HepG2 (cell line): ENCODE measurements at regions not wholly inside any gene's neighbourhood (a gene's known extent, or its start where the extent isn't known, plus 50 kb on each side); places are given as distances from the start of the nearest gene placed in this dataset.

Experiments
- CHD2 ChIP-seq: IDR thresholded peaks from 2 replicates; pipeline ENCODE4 v1.6.1; 2011; ENCODE audit warnings: low read depth, low read length, improper control_type of control experiment
- ELF1 ChIP-seq: sonication (generic); formaldehyde crosslinking; IDR thresholded peaks from 2 replicates; pipeline ENCODE4 v1.4.0; 2020; ENCODE audit warnings: missing genetic modification reagents
- SMARCE1 ChIP-seq: fragments of 450-650 bp; IDR thresholded peaks from 2 replicates; pipeline ENCODE4 v1.6.1; 2017; ENCODE audit warnings: borderline replicate concordance
- TBL1XR1 ChIP-seq: fragments of 150-350 bp; IDR thresholded peaks from 2 replicates; pipeline ENCODE4 v1.6.1; 2014; ENCODE audit warnings: borderline replicate concordance, low read length; ENCODE audit not compliant: partially characterized antibody
- TEAD3 ChIP-seq: optimal IDR thresholded peaks from 2 replicates; pipeline ENCODE3; 2016; ENCODE audit warnings: borderline replicate concordance
- XBP1 ChIP-seq: sonication (generic); formaldehyde crosslinking; IDR thresholded peaks from 2 replicates; pipeline ENCODE4 v1.5.0; 2020; ENCODE audit warnings: missing genetic modification reagents
- ZBTB21 ChIP-seq: sonication (generic); formaldehyde crosslinking; IDR thresholded peaks from 2 replicates; pipeline ENCODE4 v1.4.0; 2020; ENCODE audit warnings: missing genetic modification reagents
- ZFP41 ChIP-seq: sonication (generic); formaldehyde crosslinking; IDR thresholded peaks from 2 replicates; pipeline ENCODE4 v1.4.0; 2020; ENCODE audit warnings: mild to moderate bottlenecking, missing genetic modification reagents, borderline replicate concordance
- ZKSCAN5 ChIP-seq: sonication (generic); formaldehyde crosslinking; IDR thresholded peaks from 2 replicates; pipeline ENCODE4 v1.5.1; 2020; ENCODE audit warnings: mild to moderate bottlenecking, missing genetic modification reagents
- ZNF232 ChIP-seq: sonication (generic); formaldehyde crosslinking; IDR thresholded peaks from 2 replicates; pipeline ENCODE4 v1.4.0; 2020; ENCODE audit warnings: missing genetic modification reagents, borderline replicate concordance
- ZNF343 ChIP-seq: sonication (generic); formaldehyde crosslinking; IDR thresholded peaks from 2 replicates; pipeline ENCODE4 v1.4.0; 2020; ENCODE audit warnings: mild to moderate bottlenecking, missing genetic modification reagents
- ZNF382 ChIP-seq: sonication (generic); formaldehyde crosslinking; IDR thresholded peaks from 2 replicates; pipeline ENCODE4 v1.5.0; 2020; ENCODE audit warnings: missing genetic modification reagents, mild to moderate bottlenecking, borderline replicate concordance
- ZNF749 ChIP-seq: sonication (generic); formaldehyde crosslinking; IDR thresholded peaks from 2 replicates; pipeline ENCODE4 v1.8.0; 2022; ENCODE audit warnings: mild to moderate bottlenecking, missing genetic modification reagents, moderate library complexity, borderline replicate concordance
- ZNF761 ChIP-seq: sonication (generic); formaldehyde crosslinking; conservative IDR thresholded peaks from 2 replicates; pipeline ENCODE4 v1.4.0; 2020; ENCODE audit warnings: mild to moderate bottlenecking, missing genetic modification reagents
- ZSCAN31 ChIP-seq: sonication (generic); formaldehyde crosslinking; IDR thresholded peaks from 2 replicates; pipeline ENCODE4 v1.5.0; 2020; ENCODE audit warnings: low read depth, mild to moderate bottlenecking, missing genetic modification reagents
- TF ChIP-seq, protein P1 (sequence below), 2 experiments: sonication (generic) in 1 of 2; formaldehyde crosslinking in 1 of 2; IDR thresholded peaks; 2 replicates each; pipeline versions ENCODE4 v1.4.0 to v1.6.1; 2016 to 2020; ENCODE audit warnings: borderline replicate concordance in 1 of 2, low read depth in 1 of 2, mild to moderate bottlenecking in 1 of 2, missing genetic modification reagents in 1 of 2
- TF ChIP-seq, protein P2 (sequence below): sonication (generic); formaldehyde crosslinking; IDR thresholded peaks from 2 replicates; pipeline ENCODE4 v1.4.0; 2020; ENCODE audit warnings: mild to moderate bottlenecking, missing genetic modification reagents
- TF ChIP-seq, protein P3 (sequence below): sonication (generic); formaldehyde crosslinking; IDR thresholded peaks from 2 replicates; pipeline ENCODE4 v1.8.1; 2023; ENCODE audit warnings: mild to moderate bottlenecking, moderate library complexity, missing genetic modification reagents
- TF ChIP-seq, protein P4 (sequence below): sonication (generic); formaldehyde crosslinking; IDR thresholded peaks from 2 replicates; pipeline ENCODE4 v1.5.1; 2020; ENCODE audit warnings: missing genetic modification reagents, mild to moderate bottlenecking, borderline replicate concordance
- TF ChIP-seq, protein P5 (sequence below): sonication (generic); formaldehyde crosslinking; IDR thresholded peaks from 2 replicates; pipeline ENCODE4 v1.5.0; 2020; ENCODE audit warnings: missing genetic modification reagents, mild to moderate bottlenecking, borderline replicate concordance

DNA sequence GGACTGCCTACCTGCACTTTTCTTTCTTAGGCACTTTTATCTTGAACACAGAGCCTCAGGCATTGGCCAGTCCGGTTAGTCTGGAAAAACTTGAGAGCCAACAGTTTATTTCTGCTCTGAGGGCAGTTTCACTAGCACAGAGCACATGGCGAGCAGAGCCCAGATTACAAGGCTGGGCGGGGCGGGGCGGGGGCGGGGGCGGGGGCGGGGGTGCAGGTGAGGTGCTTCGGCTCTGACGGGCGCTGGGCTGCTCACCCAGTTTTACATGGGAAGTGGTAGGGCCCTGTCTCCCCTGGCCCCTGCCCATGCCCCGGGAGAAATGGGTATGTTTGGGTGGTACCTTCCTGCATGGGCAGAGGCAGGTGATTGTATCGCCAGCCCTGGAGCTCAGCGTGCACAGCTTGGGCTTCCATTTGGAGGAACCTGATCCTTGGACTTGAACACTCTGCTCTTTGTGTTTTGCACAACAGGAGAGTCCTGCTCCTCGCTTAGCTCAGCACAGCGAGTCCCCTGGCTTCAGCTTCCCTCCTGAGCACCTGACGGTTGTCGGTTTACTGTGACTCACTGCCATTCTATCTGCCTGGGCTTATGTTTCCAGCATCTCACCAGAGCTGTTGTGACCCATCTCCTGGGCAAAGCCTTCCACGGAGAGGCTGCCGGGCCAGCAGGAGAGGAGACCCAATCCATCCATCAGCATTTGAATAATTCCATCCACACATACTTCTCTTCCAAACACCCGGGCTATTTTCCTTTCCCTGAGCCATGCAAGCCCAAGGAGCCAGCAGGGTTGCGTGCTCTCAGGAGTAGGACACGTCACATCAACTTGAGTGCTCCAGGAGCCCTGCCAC, 108.5 kb downstream of the ARF6 start (continued):
- TF ChIP-seq, protein P1, sequence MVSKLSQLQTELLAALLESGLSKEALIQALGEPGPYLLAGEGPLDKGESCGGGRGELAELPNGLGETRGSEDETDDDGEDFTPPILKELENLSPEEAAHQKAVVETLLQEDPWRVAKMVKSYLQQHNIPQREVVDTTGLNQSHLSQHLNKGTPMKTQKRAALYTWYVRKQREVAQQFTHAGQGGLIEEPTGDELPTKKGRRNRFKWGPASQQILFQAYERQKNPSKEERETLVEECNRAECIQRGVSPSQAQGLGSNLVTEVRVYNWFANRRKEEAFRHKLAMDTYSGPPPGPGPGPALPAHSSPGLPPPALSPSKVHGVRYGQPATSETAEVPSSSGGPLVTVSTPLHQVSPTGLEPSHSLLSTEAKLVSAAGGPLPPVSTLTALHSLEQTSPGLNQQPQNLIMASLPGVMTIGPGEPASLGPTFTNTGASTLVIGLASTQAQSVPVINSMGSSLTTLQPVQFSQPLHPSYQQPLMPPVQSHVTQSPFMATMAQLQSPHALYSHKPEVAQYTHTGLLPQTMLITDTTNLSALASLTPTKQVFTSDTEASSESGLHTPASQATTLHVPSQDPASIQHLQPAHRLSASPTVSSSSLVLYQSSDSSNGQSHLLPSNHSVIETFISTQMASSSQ (IDR thresholded peaks at IDR 0.05; ENCODE audit: low read depth) = no peak
- TF ChIP-seq, protein P1 (CRISPR knock-in tag; IDR thresholded peaks at IDR 0.05; ENCODE audit: borderline replicate concordance) = peak; percentile 34; the same call in 1 of the 2 replicates
- TF ChIP-seq, protein P2, sequence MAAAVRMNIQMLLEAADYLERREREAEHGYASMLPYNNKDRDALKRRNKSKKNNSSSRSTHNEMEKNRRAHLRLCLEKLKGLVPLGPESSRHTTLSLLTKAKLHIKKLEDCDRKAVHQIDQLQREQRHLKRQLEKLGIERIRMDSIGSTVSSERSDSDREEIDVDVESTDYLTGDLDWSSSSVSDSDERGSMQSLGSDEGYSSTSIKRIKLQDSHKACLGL (CRISPR knock-in tag) = no peak
- TF ChIP-seq, protein P3, sequence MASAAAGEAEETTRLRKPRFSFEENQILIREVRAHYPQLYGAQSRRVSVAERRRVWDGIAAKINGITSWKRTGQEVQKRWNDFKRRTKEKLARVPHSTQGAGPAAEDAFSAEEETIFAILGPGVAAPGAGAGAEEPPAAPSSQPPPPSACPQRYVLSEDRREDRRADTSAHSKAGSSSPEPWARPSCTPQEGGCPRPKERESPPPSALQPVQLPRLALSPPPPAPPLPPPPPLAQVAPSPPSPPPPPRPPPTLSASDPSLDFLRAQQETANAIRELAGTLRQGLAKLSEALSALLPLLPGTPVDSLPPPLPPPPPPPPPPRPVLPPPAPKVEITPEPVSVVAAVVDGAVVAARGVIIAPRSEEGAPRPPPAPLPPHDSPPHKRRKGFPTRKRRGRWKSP = peak; percentile 60; the same call in 1 of the 2 replicates
- TF ChIP-seq CHD2 (no peak), ZNF343 (CRISPR knock-in tag) (no peak), ZKSCAN5 (CRISPR knock-in tag) (no peak), ZNF749 (CRISPR knock-in tag) (no peak), ZNF232 (CRISPR knock-in tag) (no peak), XBP1 (CRISPR knock-in tag) (0 out of 2 replicates have a peak, but pooled peaks have one; percentile 27), ZSCAN31 (CRISPR knock-in tag) (peak; percentile 53; the same call in 1 of the 2 replicates), ZFP41 (no peak), TEAD3 (CRISPR knock-in tag) (peak; percentile 38), ZNF382 (no peak), ELF1 (CRISPR knock-in tag) (no peak), TBL1XR1 (no peak), SMARCE1 (no peak), ZBTB21 (no peak), ZNF761 (no peak)
- TF ChIP-seq, protein P4, sequence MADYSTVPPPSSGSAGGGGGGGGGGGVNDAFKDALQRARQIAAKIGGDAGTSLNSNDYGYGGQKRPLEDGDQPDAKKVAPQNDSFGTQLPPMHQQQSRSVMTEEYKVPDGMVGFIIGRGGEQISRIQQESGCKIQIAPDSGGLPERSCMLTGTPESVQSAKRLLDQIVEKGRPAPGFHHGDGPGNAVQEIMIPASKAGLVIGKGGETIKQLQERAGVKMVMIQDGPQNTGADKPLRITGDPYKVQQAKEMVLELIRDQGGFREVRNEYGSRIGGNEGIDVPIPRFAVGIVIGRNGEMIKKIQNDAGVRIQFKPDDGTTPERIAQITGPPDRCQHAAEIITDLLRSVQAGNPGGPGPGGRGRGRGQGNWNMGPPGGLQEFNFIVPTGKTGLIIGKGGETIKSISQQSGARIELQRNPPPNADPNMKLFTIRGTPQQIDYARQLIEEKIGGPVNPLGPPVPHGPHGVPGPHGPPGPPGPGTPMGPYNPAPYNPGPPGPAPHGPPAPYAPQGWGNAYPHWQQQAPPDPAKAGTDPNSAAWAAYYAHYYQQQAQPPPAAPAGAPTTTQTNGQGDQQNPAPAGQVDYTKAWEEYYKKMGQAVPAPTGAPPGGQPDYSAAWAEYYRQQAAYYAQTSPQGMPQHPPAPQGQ (CRISPR knock-in tag) = no peak
- TF ChIP-seq, protein P5, sequence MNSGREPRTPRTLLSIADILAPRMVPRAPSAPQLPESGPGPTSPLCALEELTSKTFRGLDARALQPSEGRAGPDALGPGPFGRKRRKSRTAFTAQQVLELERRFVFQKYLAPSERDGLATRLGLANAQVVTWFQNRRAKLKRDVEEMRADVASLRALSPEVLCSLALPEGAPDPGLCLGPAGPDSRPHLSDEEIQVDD = no peak
